22Rv1 (cell line): ENCODE measurements at regions not wholly inside any gene's neighbourhood (a gene's known extent, or its start where the extent isn't known, plus 50 kb on each side); places are given as distances from the start of the nearest gene placed in this dataset.

ENCODE experiments used
- H3K27ac ChIP-seq: fragments of 450-650 bp; 2 replicates; pipeline ENCODE4 v1.5.1; 2017
- ZFX ChIP-seq: fragments of 450-650 bp; IDR thresholded peaks from 2 replicates; pipeline ENCODE4 v1.6.1; 2017; ENCODE audit warnings: antibody characterized with exemption, borderline replicate concordance
- TF ChIP-seq, protein P1 (sequence below): fragments of 450-650 bp; IDR thresholded peaks from 2 replicates; pipeline ENCODE4 v1.5.1; 2017; ENCODE audit warnings: mild to moderate bottlenecking

DNA sequence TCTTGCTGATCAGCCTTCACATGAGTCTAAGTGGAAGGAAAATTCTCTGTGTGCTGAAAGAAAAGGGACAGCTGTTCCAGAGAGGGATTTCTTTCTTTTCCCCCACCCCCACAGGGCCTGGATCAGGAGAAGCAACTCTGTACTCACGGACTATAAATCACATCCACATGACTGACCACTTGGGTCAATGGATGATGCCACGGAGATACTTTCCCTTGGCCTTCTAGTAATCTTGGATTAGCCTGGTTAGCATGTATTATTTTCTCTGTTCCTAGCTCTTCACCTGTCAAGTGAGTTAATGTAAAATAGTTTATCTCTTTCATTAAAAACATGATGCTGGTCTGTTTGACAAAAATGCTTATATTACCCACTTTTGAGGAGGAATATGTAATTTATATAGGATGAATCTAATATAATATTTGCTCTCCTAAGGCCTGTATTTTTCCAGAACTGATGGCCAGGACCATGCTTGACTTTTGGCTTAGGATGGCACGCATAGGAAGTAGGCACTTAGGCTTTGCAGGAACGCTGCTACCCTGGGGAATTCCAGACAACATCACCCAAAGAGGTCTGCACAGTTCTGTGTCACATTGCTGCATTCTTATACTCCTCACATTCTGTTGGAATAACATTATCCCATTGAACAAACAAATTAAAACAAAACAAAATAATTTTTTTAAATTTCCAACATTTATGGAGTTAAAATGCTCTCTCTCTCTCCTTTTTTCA is 892.1 kb downstream of the TLE1 start:
- H3K27ac ChIP-seq, result no peak overlapping the region
- TF ChIP-seq, protein P1, sequence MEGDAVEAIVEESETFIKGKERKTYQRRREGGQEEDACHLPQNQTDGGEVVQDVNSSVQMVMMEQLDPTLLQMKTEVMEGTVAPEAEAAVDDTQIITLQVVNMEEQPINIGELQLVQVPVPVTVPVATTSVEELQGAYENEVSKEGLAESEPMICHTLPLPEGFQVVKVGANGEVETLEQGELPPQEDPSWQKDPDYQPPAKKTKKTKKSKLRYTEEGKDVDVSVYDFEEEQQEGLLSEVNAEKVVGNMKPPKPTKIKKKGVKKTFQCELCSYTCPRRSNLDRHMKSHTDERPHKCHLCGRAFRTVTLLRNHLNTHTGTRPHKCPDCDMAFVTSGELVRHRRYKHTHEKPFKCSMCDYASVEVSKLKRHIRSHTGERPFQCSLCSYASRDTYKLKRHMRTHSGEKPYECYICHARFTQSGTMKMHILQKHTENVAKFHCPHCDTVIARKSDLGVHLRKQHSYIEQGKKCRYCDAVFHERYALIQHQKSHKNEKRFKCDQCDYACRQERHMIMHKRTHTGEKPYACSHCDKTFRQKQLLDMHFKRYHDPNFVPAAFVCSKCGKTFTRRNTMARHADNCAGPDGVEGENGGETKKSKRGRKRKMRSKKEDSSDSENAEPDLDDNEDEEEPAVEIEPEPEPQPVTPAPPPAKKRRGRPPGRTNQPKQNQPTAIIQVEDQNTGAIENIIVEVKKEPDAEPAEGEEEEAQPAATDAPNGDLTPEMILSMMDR, result no peak
- no peak for TF ChIP-seq ZFX

DNA sequence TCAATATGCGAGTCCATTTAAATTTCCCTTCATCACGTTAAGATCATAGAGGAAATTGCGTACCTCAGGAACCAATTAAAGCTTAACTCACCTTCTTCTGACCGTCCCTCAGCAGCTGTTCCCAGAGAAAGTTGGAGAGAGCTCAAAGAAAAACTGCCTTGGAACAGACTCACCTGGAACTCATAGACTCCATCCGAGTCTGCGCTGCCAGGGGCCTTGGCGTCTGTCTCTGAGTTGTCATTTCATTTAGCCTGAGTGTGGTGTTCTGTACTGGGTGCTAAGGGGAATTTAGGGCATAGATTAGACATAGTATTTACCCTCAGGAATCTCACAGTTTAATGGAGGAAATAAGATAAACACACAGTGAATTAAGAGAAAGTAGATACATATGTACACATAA is 892.7 kb downstream of the TLE1 start:
- no peak for TF ChIP-seq ZFX
- TF ChIP-seq, protein P1, result no peak
- H3K27ac ChIP-seq, result no peak overlapping the region

DNA sequence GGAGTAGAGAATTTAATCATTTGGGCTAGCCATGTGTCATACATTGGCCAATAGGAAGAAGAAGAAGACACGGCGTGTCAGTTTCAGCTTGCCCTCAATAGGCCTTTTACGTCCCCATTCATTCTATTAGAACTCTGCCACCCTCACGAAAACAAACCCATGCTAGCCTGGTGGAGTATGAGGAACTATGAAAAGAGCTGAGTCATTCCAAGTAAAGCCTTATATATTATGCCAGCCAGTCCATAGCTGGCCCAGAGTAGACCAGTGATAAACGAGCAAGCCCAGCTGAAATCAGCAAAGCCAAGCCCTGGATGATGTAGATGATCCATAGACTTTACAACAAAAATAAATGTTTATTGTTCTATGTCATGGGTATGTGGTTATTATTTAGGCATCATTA is 895.1 kb downstream of the TLE1 start:
- H3K27ac ChIP-seq, result no peak overlapping the region
- TF ChIP-seq ZFX, result no peak
- TF ChIP-seq, protein P1, result no peak

DNA sequence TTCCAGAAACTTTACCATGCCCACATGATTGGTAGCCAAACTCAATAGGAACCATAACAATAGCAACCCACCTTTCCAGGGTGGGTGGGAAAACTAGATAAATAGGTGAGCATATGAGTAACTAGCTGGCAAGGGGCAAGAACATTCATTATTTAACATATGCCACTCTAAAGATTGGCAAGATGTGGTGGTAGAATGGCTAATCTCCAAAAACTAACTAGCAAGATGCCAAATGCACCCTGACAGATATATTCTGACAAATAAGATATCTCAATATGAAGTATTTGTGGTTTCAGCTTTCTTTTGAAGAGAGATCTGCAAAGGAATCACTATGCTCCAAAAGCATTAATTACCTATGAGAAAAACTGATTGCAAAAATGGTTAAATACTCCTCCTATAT is 895.6 kb downstream of the TLE1 start:
- TF ChIP-seq ZFX, result no peak
- TF ChIP-seq, protein P1, result no peak
- H3K27ac ChIP-seq, result no peak overlapping the region

DNA sequence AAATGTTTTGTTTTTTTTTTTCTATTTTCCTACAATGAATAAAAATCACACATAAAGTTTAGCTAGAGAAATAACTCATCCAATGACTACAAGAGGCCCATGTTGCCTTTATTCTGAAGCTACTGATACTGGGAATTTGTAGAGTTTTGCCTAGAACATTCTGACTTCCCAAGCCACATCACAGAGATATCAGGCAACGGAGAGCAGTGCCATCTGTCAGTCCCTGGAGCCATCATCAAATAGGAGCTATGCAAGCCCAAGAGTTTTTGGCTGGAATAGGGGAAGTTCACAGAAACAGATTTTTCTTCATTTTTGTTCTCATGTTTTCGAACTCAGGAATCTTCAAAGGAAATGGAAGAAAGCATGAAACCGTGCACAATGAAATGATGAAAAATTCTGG is 896.6 kb downstream of the TLE1 start:
- no peak overlapping the region for H3K27ac ChIP-seq
- TF ChIP-seq, protein P1, result no peak
- no peak for TF ChIP-seq ZFX

DNA sequence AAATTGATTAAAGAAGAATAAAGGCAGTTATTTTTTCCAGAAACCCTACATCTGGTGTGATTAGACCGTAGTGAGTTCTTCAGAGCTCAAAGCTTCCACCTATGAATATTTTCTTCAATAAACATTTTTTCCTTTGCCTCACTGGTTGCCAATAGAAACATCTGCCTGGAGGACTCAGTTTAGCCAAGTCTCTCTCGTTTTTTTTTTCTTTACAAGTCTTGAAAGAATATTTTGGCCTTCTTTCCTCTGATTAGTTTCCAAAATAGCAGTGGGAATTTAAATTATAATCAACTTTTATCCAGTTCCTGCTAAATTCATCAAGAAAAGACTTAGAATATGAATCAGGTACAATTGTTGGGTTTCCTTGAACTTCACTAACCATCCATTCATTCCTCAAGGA is 897.5 kb downstream of the TLE1 start:
- TF ChIP-seq, protein P1, result no peak
- TF ChIP-seq ZFX, result no peak
- no peak overlapping the region for H3K27ac ChIP-seq

DNA sequence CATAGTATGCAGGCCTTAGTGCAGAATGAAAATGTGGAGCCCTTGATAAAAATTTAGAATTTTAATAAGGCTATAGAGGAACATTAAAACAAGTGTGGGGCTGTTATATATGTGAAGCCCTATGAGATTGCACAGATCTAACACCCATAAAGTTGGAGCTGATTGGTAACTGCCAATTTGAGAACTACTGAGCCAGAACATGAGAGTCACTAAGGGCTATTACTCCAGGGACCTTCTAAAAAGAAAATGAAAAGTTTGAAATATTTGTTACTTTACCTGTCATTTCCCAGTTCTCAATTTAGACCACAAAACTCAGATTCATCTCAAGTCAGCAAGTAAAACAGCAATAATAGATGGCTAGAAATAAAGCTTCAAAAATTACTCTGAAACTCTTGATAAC is 898.6 kb downstream of the TLE1 start:
- no peak for TF ChIP-seq ZFX
- TF ChIP-seq, protein P1, result no peak
- H3K27ac ChIP-seq, result no peak overlapping the region
